ENCODE measurements at regions not wholly inside any gene's neighbourhood (a gene's known extent, or its start where the extent isn't known, plus 50 kb on each side); places are given as distances from the start of the nearest gene placed in this dataset.

DNA sequence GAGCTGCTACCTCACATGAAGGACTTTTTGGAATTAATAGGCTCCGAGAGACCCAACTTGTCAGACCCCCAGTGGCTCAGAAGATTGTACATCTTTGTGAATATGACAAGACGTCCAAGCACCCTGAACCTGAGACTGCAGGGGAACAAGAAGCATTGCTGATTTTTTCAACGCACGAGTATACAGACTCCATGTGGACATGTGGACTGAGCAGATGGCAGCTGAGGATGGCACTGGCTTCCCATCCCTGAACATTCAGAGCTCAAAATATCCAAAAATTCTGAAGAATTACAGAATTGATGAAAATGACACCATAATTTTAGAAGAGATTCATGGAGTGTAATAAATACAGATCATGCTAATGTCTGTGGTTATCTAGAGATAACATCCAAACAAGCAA lies 254.1 kb downstream of the MZT1 start:
- TF ChIP-seq EP300 (IDR thresholded peaks at IDR 0.05; ENCODE audit: borderline replicate concordance) (no peak), CEBPB (IDR thresholded peaks at IDR 0.05) (no peak)
- TF ChIP-seq, protein P1, sequence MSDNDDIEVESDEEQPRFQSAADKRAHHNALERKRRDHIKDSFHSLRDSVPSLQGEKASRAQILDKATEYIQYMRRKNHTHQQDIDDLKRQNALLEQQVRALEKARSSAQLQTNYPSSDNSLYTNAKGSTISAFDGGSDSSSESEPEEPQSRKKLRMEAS (IDR thresholded peaks at IDR 0.05) = no peak
- TF ChIP-seq, protein P2, sequence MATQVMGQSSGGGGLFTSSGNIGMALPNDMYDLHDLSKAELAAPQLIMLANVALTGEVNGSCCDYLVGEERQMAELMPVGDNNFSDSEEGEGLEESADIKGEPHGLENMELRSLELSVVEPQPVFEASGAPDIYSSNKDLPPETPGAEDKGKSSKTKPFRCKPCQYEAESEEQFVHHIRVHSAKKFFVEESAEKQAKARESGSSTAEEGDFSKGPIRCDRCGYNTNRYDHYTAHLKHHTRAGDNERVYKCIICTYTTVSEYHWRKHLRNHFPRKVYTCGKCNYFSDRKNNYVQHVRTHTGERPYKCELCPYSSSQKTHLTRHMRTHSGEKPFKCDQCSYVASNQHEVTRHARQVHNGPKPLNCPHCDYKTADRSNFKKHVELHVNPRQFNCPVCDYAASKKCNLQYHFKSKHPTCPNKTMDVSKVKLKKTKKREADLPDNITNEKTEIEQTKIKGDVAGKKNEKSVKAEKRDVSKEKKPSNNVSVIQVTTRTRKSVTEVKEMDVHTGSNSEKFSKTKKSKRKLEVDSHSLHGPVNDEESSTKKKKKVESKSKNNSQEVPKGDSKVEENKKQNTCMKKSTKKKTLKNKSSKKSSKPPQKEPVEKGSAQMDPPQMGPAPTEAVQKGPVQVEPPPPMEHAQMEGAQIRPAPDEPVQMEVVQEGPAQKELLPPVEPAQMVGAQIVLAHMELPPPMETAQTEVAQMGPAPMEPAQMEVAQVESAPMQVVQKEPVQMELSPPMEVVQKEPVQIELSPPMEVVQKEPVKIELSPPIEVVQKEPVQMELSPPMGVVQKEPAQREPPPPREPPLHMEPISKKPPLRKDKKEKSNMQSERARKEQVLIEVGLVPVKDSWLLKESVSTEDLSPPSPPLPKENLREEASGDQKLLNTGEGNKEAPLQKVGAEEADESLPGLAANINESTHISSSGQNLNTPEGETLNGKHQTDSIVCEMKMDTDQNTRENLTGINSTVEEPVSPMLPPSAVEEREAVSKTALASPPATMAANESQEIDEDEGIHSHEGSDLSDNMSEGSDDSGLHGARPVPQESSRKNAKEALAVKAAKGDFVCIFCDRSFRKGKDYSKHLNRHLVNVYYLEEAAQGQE (IDR thresholded peaks at IDR 0.05; ENCODE audit: low read depth) = no peak
